ENCODE measurements at regions not wholly inside any gene's neighbourhood (a gene's known extent, or its start where the extent isn't known, plus 50 kb on each side); places are given as distances from the start of the nearest gene placed in this dataset.

DNA sequence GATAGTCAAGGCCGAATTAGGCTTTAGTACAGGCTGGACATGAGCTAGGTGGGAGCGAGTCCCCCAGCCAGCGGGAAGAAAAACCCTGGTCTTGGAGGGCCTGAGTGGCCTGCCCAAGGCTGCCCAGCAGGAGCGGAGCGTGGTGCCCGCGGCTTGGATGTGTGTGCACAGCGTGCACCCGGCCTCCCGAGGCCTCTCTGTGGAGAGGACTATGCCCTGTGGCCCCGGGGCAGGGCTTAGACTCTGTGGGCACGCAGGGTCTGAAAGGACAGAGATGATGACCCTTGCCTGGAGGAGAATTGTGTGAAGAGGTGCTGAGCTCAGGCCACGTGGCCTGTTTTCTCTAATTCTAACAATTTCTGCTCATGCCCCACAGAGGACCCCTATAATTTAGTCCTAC is 124.6 kb upstream of the IQSEC1 start:
- H3K36me3 ChIP-seq, result no peaks in the 10 kb centered on the region
- no peaks in the 10 kb centered on the region for H3K9me3 ChIP-seq
- 88 to 92% (median 90%) methylated on average over 10 to 13 of the region's 13 CpGs for WGBS, 3 donors
- TF ChIP-seq POLR2A (IDR thresholded peaks at IDR 0.05) (no peak), EP300 (IDR thresholded peaks at IDR 0.05) (no peak)
- TF ChIP-seq, protein P1, sequence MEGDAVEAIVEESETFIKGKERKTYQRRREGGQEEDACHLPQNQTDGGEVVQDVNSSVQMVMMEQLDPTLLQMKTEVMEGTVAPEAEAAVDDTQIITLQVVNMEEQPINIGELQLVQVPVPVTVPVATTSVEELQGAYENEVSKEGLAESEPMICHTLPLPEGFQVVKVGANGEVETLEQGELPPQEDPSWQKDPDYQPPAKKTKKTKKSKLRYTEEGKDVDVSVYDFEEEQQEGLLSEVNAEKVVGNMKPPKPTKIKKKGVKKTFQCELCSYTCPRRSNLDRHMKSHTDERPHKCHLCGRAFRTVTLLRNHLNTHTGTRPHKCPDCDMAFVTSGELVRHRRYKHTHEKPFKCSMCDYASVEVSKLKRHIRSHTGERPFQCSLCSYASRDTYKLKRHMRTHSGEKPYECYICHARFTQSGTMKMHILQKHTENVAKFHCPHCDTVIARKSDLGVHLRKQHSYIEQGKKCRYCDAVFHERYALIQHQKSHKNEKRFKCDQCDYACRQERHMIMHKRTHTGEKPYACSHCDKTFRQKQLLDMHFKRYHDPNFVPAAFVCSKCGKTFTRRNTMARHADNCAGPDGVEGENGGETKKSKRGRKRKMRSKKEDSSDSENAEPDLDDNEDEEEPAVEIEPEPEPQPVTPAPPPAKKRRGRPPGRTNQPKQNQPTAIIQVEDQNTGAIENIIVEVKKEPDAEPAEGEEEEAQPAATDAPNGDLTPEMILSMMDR (IDR thresholded peaks at IDR 0.05), result no peak
- no peaks in the 10 kb centered on the region for H3K27me3 ChIP-seq
- DNase-seq, result no peak
- H3K27ac ChIP-seq, result no peak overlapping the region
- intact Hi-C loops (cut with DNase I), result no loop called here
- H3K4me1 ChIP-seq (ENCODE audit: insufficient read depth), result no peaks in the 10 kb centered on the region
- H3K4me3 ChIP-seq, result no peak overlapping the region

DNA sequence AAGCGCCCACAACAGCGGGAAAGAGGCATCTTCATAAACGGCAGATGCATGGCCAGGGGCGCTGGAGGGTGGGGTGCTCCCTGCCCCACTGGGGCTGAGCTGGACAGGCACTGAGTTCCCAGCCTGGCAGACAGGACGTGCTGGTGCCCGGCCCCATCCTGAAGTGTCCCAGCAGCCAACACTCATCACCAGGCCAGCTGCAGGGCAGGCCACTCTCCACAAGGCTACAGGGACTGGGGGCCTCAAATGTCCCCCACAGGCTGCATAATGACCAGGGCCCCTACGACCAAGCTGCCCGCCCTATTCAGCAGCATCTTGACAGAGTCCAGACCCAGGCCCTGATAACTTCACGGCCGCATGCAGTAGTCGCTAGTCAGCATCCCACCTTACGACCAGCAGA is 124.1 kb upstream of the IQSEC1 start:
- no peaks in the 10 kb centered on the region for H3K4me1 ChIP-seq (ENCODE audit: insufficient read depth)
- WGBS, 3 donors, result 70 to 77% (median 73%) methylated on average over 12 of the region's 12 CpGs
- H3K9me3 ChIP-seq, result no peaks in the 10 kb centered on the region
- no peaks in the 10 kb centered on the region for H3K36me3 ChIP-seq
- TF ChIP-seq POLR2A (IDR thresholded peaks at IDR 0.05) (no peak), EP300 (IDR thresholded peaks at IDR 0.05) (no peak)
- TF ChIP-seq, protein P1 (IDR thresholded peaks at IDR 0.05), result no peak
- intact Hi-C loops (cut with DNase I), result no loop called here
- no peaks in the 10 kb centered on the region for H3K27me3 ChIP-seq
- no peak overlapping the region for H3K27ac ChIP-seq
- H3K4me3 ChIP-seq, result no peak overlapping the region
- no peak for DNase-seq

DNA sequence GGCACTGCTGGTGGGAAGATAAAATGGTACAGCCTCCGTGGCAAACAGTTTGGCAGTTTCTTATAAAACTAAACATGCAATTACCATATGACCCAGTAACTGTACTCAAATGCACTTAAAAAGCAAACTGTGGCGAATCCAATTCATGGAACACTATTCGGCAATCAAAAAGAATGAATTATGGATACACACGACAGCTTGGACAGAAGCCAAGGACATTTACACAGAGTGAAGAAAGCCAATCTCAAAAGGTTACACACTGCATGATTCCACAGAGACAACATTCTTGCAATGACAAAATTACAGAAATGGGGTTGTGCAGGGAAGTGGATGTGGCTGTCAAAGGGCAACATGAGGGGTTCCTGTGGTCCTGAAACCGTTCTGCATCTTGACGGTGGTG is 122.1 kb upstream of the IQSEC1 start:
- DNase-seq, result no peak
- H3K27ac ChIP-seq, result no peak overlapping the region
- TF ChIP-seq POLR2A (IDR thresholded peaks at IDR 0.05), result no peak
- no peak for TF ChIP-seq EP300 (IDR thresholded peaks at IDR 0.05)
- TF ChIP-seq, protein P1 (IDR thresholded peaks at IDR 0.05), result no peak
- no peak overlapping the region for H3K4me3 ChIP-seq
- H3K9me3 ChIP-seq, result no peaks in the 10 kb centered on the region
- H3K4me1 ChIP-seq (ENCODE audit: insufficient read depth), result no peaks in the 10 kb centered on the region
- H3K36me3 ChIP-seq, result no peaks in the 10 kb centered on the region
- intact Hi-C loops (cut with DNase I), result no loop called here
- 66 to 73% (median 67%) methylated on average over 6 of the region's 6 CpGs for WGBS, 3 donors
- no peaks in the 10 kb centered on the region for H3K27me3 ChIP-seq

DNA sequence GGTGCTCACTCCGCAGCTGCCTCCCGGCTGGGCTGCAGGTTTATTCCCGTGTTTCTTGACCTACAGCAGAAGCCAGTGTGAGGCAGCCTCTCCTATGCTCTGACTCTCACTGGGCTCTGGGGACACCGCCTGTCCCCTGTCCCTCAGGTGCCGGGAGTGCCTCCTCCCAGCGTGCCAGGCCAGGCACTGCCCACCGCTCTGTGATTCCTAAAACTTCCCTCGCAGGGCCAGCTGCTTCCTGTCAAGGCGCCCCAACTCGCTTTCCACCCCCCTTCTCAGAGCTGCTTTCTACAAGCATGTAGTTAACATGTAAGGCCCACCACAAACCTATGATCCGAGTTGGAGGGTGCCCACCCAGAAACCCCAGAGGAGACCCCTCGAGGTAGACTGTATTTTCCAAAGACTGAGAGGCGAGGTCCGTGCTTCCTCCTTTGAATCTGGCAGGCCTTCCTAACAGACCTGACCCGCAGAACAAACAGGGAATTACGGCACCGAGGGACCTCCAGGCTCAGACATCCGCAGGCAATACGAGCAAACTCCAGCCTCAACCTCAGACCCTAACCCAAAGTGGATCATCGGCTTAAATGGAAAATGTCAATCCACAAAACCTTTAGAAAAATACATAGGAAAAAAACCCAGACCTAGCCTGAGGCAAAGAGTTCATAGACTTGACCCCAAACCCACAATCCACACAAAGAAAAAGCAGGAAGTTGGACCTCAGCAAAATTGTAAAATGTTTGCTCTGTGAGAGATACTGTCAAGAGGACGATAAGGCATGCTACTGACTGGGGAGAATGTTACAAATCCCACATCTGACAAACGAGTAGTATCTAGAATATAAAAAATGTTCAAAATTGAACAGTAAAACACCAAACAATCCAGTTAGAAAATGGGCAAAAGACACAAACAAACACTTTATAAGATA is 121.3 kb upstream of the IQSEC1 start:
- Histone ChIP-seq H3K4me1 (ENCODE audit: insufficient read depth) (no peaks in the 10 kb centered on the region), H3K9me3 (no peaks in the 10 kb centered on the region), H3K4me3 (no peak overlapping the region), H3K27me3 (no peaks in the 10 kb centered on the region), H3K27ac (no peak overlapping the region), H3K36me3 (no peaks in the 10 kb centered on the region)
- no peak for DNase-seq
- WGBS, 3 donors, result 66 to 78% (median 73%) methylated on average over 22 of the region's 22 CpGs
- TF ChIP-seq EP300 (IDR thresholded peaks at IDR 0.05) (no peak), POLR2A (IDR thresholded peaks at IDR 0.05) (no peak)
- TF ChIP-seq, protein P1 (IDR thresholded peaks at IDR 0.05), result no peak
- intact Hi-C loops (cut with DNase I), result no loop called here

Data from ovary (tissue), 7 donors.